Superior temporal gyrus (tissue), 1 donor: ENCODE measurements at regions not wholly inside any gene's neighbourhood (a gene's known extent, or its start where the extent isn't known, plus 50 kb on each side); places are given as distances from the start of the nearest gene placed in this dataset.
"Not testable (repeated sequence)": the region's sequence is repeated elsewhere in the genome, so short reads cannot be mapped to it uniquely, and the experiment has no call there.

Experiments used
- DNase-seq: peaks from one replicate; pipeline ENCODE4 v3.0.0-alpha.2; 2016; ENCODE audit errors: extremely low spot score

DNA sequence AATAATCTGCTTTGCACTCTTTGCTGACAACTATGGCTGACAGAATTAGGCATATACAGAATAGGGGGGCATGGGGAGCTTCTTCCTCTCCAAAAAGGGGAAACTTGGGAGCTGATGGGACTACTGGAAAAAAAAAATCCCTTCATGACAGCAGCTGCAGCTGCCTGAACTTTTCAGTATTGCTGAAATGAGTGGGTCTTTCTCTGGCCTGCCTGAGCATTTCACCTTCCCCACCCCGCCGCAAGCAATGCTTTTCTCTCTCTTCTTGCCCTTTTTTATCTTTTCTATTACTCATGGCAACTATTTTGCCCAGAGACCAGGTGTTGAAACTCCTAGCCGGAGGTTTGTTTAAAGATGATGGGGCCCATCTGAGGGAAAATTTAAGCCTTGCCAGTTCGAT lies 244.9 kb downstream of the SEMA3D start:
- DNase-seq: no peak

GRCh38 chr7:84941291-84941690 lies 245.6 kb downstream of the SEMA3D start:
- no peak for DNase-seq

DNA sequence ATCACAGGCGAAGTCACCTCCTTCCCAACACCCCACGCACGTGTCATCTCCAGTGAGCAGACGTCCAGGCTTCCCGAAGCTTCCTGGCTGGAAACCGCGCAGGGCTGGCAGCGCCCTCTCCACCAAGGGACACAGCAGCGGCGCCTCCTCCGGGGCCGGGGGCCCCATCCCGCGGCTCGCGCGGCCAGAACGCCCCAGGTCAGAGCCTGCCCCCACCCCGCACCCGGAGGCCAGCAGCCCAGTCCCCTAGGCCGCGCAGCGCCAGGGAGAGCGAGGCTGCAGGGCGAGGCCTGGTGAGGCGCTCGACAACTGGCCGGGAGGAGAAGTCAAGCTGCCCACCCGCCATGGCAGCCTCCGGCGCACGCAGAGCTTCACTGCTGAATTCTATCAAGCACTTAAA lies 247.0 kb downstream of the SEMA3D start:
- DNase-seq: no peak

DNA sequence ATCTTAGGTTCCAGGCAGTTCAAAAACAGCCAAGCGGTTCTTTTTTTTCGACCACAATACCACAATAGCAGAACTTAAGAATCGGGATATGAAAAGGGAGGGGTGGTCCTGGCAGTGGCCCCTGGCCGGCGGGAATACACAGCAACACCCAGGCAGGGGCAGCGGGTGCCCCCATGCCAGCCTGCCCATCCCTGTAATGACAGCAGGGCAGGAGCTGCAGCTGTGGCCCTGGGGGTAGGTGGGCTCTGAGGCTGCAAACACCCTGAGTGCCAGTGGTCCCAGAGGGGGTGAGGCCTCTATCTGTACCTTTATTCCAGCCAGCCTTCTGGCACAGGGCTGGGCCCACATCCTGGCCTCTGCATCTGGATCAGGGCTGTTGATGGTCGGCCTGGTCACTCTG lies 247.4 kb downstream of the SEMA3D start:
- DNase-seq: no peak

GRCh38 chr7:84924353-84924752 lies 262.5 kb downstream of the SEMA3D start:
- DNase-seq: no peak

DNA sequence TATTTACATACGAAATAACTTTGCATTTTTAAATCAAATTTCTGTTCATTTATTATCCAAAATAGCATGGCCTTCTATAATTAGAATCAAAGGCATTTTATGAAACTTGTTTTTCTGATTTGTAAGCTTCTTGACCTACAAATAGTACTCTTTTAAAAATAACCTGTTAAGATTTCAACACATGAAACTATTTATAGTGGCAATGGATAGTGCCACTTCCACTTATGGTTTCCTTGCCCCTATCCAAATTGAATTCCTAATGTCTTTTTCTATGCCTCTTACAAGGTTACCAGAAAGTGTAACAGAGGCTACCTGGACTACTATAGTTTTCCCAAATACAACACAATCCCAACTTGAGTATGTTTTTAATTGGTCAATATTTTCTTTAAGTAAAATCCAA lies 263.5 kb downstream of the SEMA3D start:
- DNase-seq: no peak

DNA sequence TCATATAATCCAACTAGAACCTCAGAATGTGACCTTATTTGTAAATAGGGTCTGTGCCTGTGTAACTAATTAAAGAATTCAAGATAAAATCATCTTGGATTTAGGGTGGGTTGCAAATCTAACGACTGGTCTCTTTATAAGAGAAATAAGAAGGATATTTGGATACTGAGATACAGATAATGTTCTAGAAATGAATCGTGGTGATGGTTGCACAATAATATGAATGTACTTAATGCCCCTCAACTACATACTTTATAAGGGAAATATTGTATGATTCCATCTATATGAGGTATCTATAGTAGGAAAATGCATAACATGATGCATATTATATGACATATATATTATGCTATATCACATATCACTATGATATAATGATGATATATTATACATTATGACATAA lies 265.7 kb downstream of the SEMA3D start:
- DNase-seq: no peak

GRCh38 chr7:84916973-84917372 lies 269.9 kb downstream of the SEMA3D start:
- DNase-seq: not testable (repeated sequence)

- DNase-seq: no peak
Measured at GRCh38 chr7:84916161-84916560, 270.7 kb downstream of the SEMA3D start.

- no peak for DNase-seq
Measured at GRCh38 chr7:84914598-84914997, 272.3 kb downstream of the SEMA3D start.

GRCh38 chr7:84913731-84914130 lies 273.1 kb downstream of the SEMA3D start:
- no peak for DNase-seq

DNA sequence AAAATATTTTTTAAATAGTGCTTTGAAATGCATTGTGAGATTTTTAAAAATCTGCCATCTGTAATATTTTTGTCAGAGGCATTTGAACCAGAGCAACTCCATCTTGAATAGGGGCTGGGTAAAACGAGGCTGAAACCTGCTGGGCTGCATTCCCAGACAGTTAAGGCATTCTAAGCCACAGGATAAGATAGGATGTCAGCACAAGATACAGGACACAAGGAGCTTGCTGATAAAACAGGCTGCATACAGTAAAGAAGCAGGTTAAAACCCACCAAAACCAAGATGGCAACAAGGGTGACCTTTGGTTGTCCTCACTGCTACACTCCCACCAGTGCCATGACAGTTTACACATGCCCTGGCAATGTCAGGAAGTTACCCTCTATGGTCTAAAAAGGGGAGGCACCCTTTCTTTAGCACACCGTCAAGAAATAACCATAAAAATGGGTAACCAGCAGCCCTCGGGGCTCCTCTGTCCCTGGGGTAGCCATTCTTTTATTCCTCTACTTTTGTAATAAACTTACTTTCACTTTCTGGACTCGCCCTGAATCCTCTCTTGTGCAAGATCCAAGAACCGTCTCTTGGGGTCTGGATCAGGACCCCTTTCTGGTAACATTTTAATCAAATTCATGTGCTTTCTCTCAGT lies 273.7 kb downstream of the SEMA3D start:
- DNase-seq: no peak

DNA sequence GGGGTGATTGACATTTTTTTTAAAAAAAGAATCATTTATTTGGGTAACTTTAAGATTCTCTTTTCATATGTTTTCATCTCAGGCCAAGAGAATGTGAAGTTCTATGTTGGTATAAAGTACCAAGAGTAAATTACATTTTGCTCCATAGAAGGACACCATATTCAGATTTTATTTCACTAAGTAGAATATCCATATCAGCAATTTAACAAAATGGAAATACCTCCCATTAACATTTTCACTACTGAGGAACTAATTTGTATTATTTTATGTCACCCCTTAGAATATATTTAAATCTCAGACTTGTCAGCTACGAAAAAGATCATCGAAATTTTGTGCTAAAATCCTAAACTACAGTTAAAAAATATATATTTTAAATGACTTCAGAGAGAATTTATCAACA lies 274.3 kb downstream of the SEMA3D start:
- no peak for DNase-seq

DNA sequence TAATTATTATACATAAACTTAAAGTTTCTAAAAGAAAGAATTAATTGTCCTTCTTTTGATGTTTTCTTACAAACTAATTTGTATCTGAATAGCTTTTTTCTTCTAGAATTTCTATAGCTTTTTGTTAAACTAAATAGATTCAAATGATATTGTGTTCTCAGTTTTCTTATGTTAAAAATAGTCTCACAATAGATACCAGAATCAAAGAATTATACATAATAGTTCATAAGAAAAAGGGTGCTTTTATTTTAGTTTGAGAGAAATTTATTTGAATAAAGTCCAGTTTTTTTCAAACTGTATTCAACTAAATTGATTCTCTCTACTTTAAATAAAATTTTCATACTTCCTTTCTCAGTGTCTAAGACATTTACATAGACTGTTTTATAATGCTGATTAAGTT lies 274.8 kb downstream of the SEMA3D start:
- DNase-seq: no peak

- no peak for DNase-seq
Measured at GRCh38 chr7:84911077-84911476, 275.8 kb downstream of the SEMA3D start.

GRCh38 chr7:84910322-84910721 lies 276.5 kb downstream of the SEMA3D start:
- DNase-seq: not testable (repeated sequence)

GRCh38 chr7:84908196-84908793 lies 278.6 kb downstream of the SEMA3D start:
- DNase-seq: no peak

DNA sequence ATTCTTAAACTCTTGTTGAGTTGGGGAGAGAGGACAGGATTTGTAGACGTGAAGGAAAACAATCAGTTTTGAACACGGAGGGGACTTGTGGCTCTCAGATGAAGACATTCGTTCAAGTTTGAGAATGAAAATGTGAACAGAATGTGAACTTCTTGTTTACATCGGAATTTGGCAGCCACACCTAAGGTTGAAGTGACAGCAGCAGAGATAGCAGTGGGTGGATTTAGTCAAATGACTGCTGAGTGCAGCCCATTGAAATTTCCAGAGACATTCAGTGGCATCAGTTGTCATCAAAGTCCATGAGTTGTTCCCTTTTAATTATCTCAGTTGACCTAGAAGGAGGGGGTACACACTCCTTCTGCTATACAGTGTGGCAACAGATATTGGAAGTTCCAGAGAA lies 280.0 kb downstream of the SEMA3D start:
- DNase-seq: no peak

DNA sequence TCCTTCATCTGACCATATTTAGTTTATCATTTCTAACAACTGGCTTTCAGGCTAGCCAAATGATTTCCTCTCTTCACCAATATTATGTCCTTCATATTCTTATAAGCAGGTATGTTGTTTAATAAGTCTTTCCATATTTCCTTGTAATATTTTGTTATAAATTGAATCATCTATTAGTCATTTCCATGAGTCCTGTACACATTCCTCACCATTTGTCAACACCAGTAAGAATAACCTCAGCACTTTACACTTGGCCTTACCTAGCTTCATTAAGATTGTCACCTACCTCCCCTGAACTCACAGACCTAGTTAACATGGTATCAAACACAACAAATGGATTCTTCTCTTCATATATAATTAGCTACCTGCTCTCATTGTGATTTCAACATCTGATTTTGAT lies 282.3 kb downstream of the SEMA3D start:
- DNase-seq: no peak

GRCh38 chr7:84901366-84901765 lies 285.5 kb downstream of the SEMA3D start:
- no peak for DNase-seq

DNA sequence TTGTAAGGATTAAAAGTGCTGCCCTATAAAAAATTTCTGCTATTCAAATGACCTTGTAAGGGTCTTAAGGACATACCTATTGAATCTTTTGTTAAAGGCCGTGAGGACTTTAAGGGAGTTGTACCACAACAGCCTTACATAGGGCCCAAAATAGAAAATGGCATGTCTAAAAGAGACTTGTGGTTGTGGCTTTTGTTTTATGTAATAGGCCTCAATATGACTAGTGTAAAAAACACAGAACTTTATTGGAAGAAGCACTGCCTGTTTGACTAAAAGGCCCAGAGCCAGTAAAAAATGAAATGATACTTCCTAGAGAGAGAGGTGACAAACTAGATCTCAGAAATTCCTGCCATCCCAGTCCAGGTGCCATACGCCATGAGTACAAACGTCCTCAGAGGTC lies 286.6 kb downstream of the SEMA3D start:
- no peak for DNase-seq

DNA sequence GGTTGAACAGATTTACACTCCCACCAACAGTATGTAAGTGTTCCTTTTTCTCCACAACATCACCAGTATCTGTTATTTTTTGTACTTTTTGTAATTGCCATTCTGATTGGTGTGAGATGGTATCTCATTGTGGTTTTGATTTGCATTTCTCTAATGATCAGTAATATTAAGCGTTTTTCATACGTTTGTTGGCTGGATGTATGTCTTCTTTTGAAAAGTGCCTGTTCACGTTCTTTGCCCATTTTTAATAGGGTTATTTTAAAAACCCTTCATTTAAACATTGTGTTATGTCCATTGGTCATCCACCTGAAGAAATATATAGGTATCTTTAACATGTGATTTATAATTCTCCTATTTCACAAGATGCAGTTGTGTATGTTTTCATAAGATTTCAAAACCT lies 291.3 kb downstream of the SEMA3D start:
- DNase-seq: no peak

DNA sequence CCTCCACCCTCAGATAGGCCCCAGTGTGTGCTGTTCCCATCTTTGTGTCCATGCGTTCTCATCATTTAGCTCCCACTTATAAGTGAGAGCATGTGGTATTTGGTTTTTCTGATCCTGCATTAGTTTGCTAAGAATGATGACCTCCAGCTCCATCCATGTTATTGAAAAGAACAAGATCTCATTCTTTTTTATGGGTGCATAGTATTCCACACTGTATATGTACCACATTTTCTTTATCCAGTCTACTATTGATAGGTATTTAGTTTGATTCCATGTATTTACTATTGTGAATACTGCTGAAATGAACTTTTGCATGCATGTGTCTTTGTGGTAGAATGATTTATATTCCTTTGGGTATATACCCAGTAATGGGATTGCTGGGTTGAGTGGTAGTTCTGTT lies 303.3 kb downstream of the SEMA3D start:
- not testable (repeated sequence) for DNase-seq
